ENCODE measurements at regions not wholly inside any gene's neighbourhood (a gene's known extent, or its start where the extent isn't known, plus 50 kb on each side); places are given as distances from the start of the nearest gene placed in this dataset.

GRCh38 chr13:65339241-65339640, 1890.9 kb downstream of the PCDH9 start:
- Histone ChIP-seq H3K4me3 (ENCODE audit: low read length) (no peak overlapping the region), H3K27me3 (ENCODE audit: control insufficient read depth in 1 of 2, insufficient read depth in 2 of 2, low read length in 2 of 2) (no peaks in the 10 kb centered on the region), H3K27ac (ENCODE audit: low read depth in 1 of 2, low read length in 2 of 2) (no peak overlapping the region), H3K4me1 (ENCODE audit: insufficient read depth, low read length) (no peaks in the 10 kb centered on the region), H3K9me3 (ENCODE audit: control insufficient read depth in 1 of 2, insufficient read depth in 1 of 2, low read length in 2 of 2) (peaks cover 0 to 9% of the 10 kb centered on the region in 2 experiments), H3K36me3 (ENCODE audit: insufficient read depth, low read length) (no peaks in the 10 kb centered on the region)
- ChIA-PET CTCF (no interaction called here), POLR2A (no interaction called here)
- no peak overlapping the region for H3K27ac Mint-ChIP-seq
- no peak for ATAC-seq (ENCODE audit: poor library complexity)
- H3K4me3 Mint-ChIP-seq = no peak overlapping the region
- no peaks in the 10 kb centered on the region for H3K4me1 Mint-ChIP-seq (ENCODE audit: low read depth)
- intact Hi-C loops (cut with DNase I, micrococcal nuclease) = no loop called here
- H3K36me3 Mint-ChIP-seq (ENCODE audit: low read depth) = no peaks in the 10 kb centered on the region
- no peak for TF ChIP-seq CTCF (IDR thresholded peaks at IDR 0.05)
- DNase-seq = no peak
- H3K9me3 Mint-ChIP-seq = peaks cover 3% of the 10 kb centered on the region
- no peaks in the 10 kb centered on the region for H3K27me3 Mint-ChIP-seq

GRCh38 chr13:65336916-65337315, 1893.2 kb downstream of the PCDH9 start:
- CTCF ChIA-PET = no interaction called here
- no peaks in the 10 kb centered on the region for H3K4me1 Mint-ChIP-seq (ENCODE audit: low read depth)
- no peak for DNase-seq
- no peak overlapping the region for H3K27ac ChIP-seq (ENCODE audit: low read depth in 1 of 2, low read length in 2 of 2)
- no peak overlapping the region for H3K4me3 ChIP-seq (ENCODE audit: low read length)
- H3K4me3 Mint-ChIP-seq = no peak overlapping the region
- peaks cover 0 to 9% of the 10 kb centered on the region in 2 experiments for H3K9me3 ChIP-seq (ENCODE audit: control insufficient read depth in 1 of 2, insufficient read depth in 1 of 2, low read length in 2 of 2)
- H3K4me1 ChIP-seq (ENCODE audit: insufficient read depth, low read length) = no peaks in the 10 kb centered on the region
- H3K27me3 Mint-ChIP-seq = no peaks in the 10 kb centered on the region
- H3K27me3 ChIP-seq (ENCODE audit: control insufficient read depth in 1 of 2, insufficient read depth in 2 of 2, low read length in 2 of 2) = no peaks in the 10 kb centered on the region
- POLR2A ChIA-PET = no interaction called here
- H3K27ac Mint-ChIP-seq = no peak overlapping the region
- no peaks in the 10 kb centered on the region for H3K36me3 ChIP-seq (ENCODE audit: insufficient read depth, low read length)
- H3K36me3 Mint-ChIP-seq (ENCODE audit: low read depth) = no peaks in the 10 kb centered on the region
- H3K9me3 Mint-ChIP-seq = peaks cover 9% of the 10 kb centered on the region
- intact Hi-C loops (cut with DNase I, micrococcal nuclease) = no loop called here
- TF ChIP-seq CTCF (IDR thresholded peaks at IDR 0.05) = no peak
- ATAC-seq (ENCODE audit: poor library complexity) = no peak

- Mint-ChIP-seq H3K9me3 (peaks cover 9% of the 10 kb centered on the region), H3K4me1 (ENCODE audit: low read depth) (no peaks in the 10 kb centered on the region)
These were observed 1893.9 kb downstream of the PCDH9 start for GRCh38 chr13:65336087-65336749.

More at GRCh38 chr13:65336087-65336749, 1893.9 kb downstream of the PCDH9 start:
- CTCF ChIA-PET = no interaction called here
- POLR2A ChIA-PET = no interaction called here
- Mint-ChIP-seq H3K27ac (no peak overlapping the region), H3K36me3 (ENCODE audit: low read depth) (no peaks in the 10 kb centered on the region), H3K4me3 (no peak overlapping the region), H3K27me3 (no peaks in the 10 kb centered on the region)
- peaks cover 0 to 9% of the 10 kb centered on the region in 2 experiments for H3K9me3 ChIP-seq (ENCODE audit: control insufficient read depth in 1 of 2, insufficient read depth in 1 of 2, low read length in 2 of 2)
- no peaks in the 10 kb centered on the region for H3K4me1 ChIP-seq (ENCODE audit: insufficient read depth, low read length)
- TF ChIP-seq CTCF (IDR thresholded peaks at IDR 0.05) = no peak
- intact Hi-C loops (cut with DNase I, micrococcal nuclease) = no loop called here
- H3K4me3 ChIP-seq (ENCODE audit: low read length) = no peak overlapping the region
- ATAC-seq (ENCODE audit: poor library complexity) (no peak), DNase-seq (no peak)
- no peaks in the 10 kb centered on the region for H3K27me3 ChIP-seq (ENCODE audit: control insufficient read depth in 1 of 2, insufficient read depth in 2 of 2, low read length in 2 of 2)
- H3K27ac ChIP-seq (ENCODE audit: low read depth in 1 of 2, low read length in 2 of 2) = no peak overlapping the region
- H3K36me3 ChIP-seq (ENCODE audit: insufficient read depth, low read length) = no peaks in the 10 kb centered on the region
